H1 (cell line): ENCODE measurements at regions not wholly inside any gene's neighbourhood (a gene's known extent, or its start where the extent isn't known, plus 50 kb on each side); places are given as distances from the start of the nearest gene placed in this dataset.

Experiments
- CTCF ChIA-PET: fragments of 300-600 bp; sonication (Branson Sonifier 250); formaldehyde crosslinking; loops from one replicate; lab custom pipeline; 2021; ENCODE audit not compliant: partially characterized antibody; lab: Charles Lee
- POLR2A ChIA-PET: fragments of 300-600 bp; sonication (Branson Sonifier 250); formaldehyde crosslinking; loops from one replicate; lab custom pipeline; 2021; ENCODE audit warnings: inconsistent platforms; ENCODE audit not compliant: partially characterized antibody; lab: Charles Lee
- DNase-seq, 2 experiments: peaks; one replicate each; pipeline versions ENCODE4 v3.0.0 to v3.0.0-alpha.2; 2010 to 2022; ENCODE audit warnings: low spot score in 2 of 2, low read depth in 1 of 2, mixed read lengths in 1 of 2
- FAIRE-seq: peaks from 2 replicates; lab custom pipeline; 2011; peaks lifted over from hg19 to GRCh38; lab: Jason Lieb, UNC
- H2AFZ ChIP-seq: 2 replicates; pipeline ENCODE4 v1.8.1; 2012; ENCODE audit warnings: low read length, inconsistent platforms
- H2AK5ac ChIP-seq: 2 replicates; pipeline ENCODE4 v1.6.1; 2013; ENCODE audit warnings: low read depth, low read length
- H2BK120ac ChIP-seq: replicated peaks from 2 replicates; pipeline ENCODE3; 2013; ENCODE audit warnings: low read depth, low read length, inconsistent platforms
- H2BK12ac ChIP-seq: 2 replicates; pipeline ENCODE4 v1.6.1; 2013; ENCODE audit warnings: low read depth, low read length
- H2BK15ac ChIP-seq: 2 replicates; pipeline ENCODE4 v1.6.1; 2013; ENCODE audit warnings: low read length
- H2BK20ac ChIP-seq: 2 replicates; pipeline ENCODE4 v1.6.1; 2013; ENCODE audit warnings: low read length
- H2BK5ac ChIP-seq: 2 replicates; pipeline ENCODE4 v1.6.1; 2013; ENCODE audit warnings: low read depth, low read length
- H3K14ac ChIP-seq: 2 replicates; pipeline ENCODE4 v1.6.1; 2013; ENCODE audit warnings: inconsistent platforms; ENCODE audit not compliant: insufficient read length
- H3K18ac ChIP-seq: 2 replicates; pipeline ENCODE4 v1.6.1; 2013; ENCODE audit warnings: low read length; ENCODE audit errors: extremely low read depth
- H3K23ac ChIP-seq: 2 replicates; pipeline ENCODE4 v1.6.1; 2013; ENCODE audit warnings: inconsistent platforms; ENCODE audit not compliant: insufficient read length
- H3K23me2 ChIP-seq: 2 replicates; pipeline ENCODE4 v1.6.1; 2013; ENCODE audit warnings: low read depth, low read length
- H3K27ac ChIP-seq: 2 replicates; pipeline ENCODE4 v1.6.1; 2011; ENCODE audit warnings: low read depth, low read length, inconsistent platforms
- H3K27me3 ChIP-seq, 4 experiments: replicated peaks in 1 of 4; 1 replicate in 1 of 4; 2 replicates in 3 of 4; pipeline versions ENCODE4 v1.6.1 to v1.8.1; 2011 to 2013; ENCODE audit warnings: low read length in 3 of 4, mild to moderate bottlenecking in 3 of 4, inconsistent platforms in 2 of 4, mixed read lengths in 2 of 4, moderate library complexity in 1 of 4; ENCODE audit not compliant: control insufficient read depth in 3 of 4, insufficient read depth in 3 of 4; ENCODE audit errors: extremely low read depth in 1 of 4
- H3K36me3 ChIP-seq, 4 experiments: 2 replicates each; pipeline versions ENCODE4 v1.6.1 to v1.8.1; 2011 to 2013; ENCODE audit warnings: mild to moderate bottlenecking in 4 of 4, low read length in 3 of 4, moderate library complexity in 2 of 4, control low read depth in 1 of 4, inconsistent platforms in 1 of 4; ENCODE audit not compliant: insufficient read depth in 4 of 4, control insufficient read depth in 2 of 4
- H3K4ac ChIP-seq: replicated peaks from 2 replicates; pipeline ENCODE3; 2013; ENCODE audit warnings: low read length, low read depth, mixed read lengths, inconsistent platforms; ENCODE audit not compliant: insufficient read length
- H3K4me1 ChIP-seq, 4 experiments: replicated peaks in 1 of 4; 1 replicate in 1 of 4; 2 replicates in 3 of 4; pipeline versions ENCODE4 v1.6.1 to v1.8.1; 2011 to 2013; ENCODE audit warnings: low read length in 3 of 4, inconsistent platforms in 2 of 4, mixed read lengths in 1 of 4; ENCODE audit not compliant: insufficient read depth in 4 of 4, control insufficient read depth in 3 of 4
- H3K4me2 ChIP-seq, 2 experiments: 2 replicates each; pipeline versions ENCODE4 v1.6.1 to v1.8.1; 2011 to 2013; ENCODE audit warnings: low read depth in 2 of 2, low read length in 2 of 2, control low read depth in 1 of 2, inconsistent platforms in 1 of 2, mild to moderate bottlenecking in 1 of 2; ENCODE audit not compliant: insufficient read depth in 1 of 2
- H3K4me3 ChIP-seq, 4 experiments: fragments of 200-600, 300-600 bp in 1 of 4; sonication (generic), shearing (Covaris generic), sonication (Bioruptor Twin) in 1 of 4; 2 replicates each; pipeline versions ENCODE4 v1.5.1 to v1.8.1; 2011 to 2016; ENCODE audit warnings: low read length in 4 of 4, low read depth in 3 of 4, control low read depth in 2 of 4, inconsistent platforms in 2 of 4, mild to moderate bottlenecking in 2 of 4, mixed read lengths in 1 of 4, moderate library complexity in 1 of 4; ENCODE audit not compliant: insufficient read depth in 2 of 4; ENCODE audit errors: extremely low read depth in 1 of 4
- H3K56ac ChIP-seq: replicated peaks from 2 replicates; pipeline ENCODE3; 2013; ENCODE audit warnings: low read depth, mild to moderate bottlenecking, mixed read lengths, low read length, inconsistent platforms; ENCODE audit not compliant: insufficient read length
- H3K79me1 ChIP-seq: 2 replicates; pipeline ENCODE4 v1.6.1; 2013; ENCODE audit warnings: low read depth, low read length, control low read depth
- H3K79me2 ChIP-seq, 2 experiments: 2 replicates each; pipeline versions ENCODE4 v1.6.1 to v1.8.1; 2012 to 2013; ENCODE audit warnings: low read length in 2 of 2, mild to moderate bottlenecking in 2 of 2, inconsistent platforms in 1 of 2; ENCODE audit not compliant: insufficient read depth in 2 of 2, control insufficient read depth in 1 of 2
- H3K9ac ChIP-seq, 4 experiments: replicated peaks in 1 of 4; 1 replicate in 1 of 4; 2 replicates in 3 of 4; pipeline versions ENCODE4 v1.6.1 to v1.8.1; 2011 to 2013; ENCODE audit warnings: low read depth in 3 of 4, low read length in 3 of 4, control low read depth in 2 of 4, mild to moderate bottlenecking in 2 of 4, moderate library complexity in 2 of 4, inconsistent platforms in 1 of 4; ENCODE audit errors: extremely low read depth in 1 of 4
- H3K9me3 ChIP-seq, 2 experiments: 2 replicates each; pipeline versions ENCODE4 v1.6.1 to v1.8.1; 2012 to 2013; ENCODE audit warnings: mild to moderate bottlenecking in 2 of 2, moderate library complexity in 2 of 2, control low read depth in 1 of 2, inconsistent platforms in 1 of 2, low read depth in 1 of 2, low read length in 1 of 2, mixed read lengths in 1 of 2; ENCODE audit not compliant: insufficient read depth in 2 of 2
- H4K20me1 ChIP-seq, 2 experiments: replicated peaks in 1 of 2; 2 replicates each; pipeline versions ENCODE3 to v1.8.1; 2011 to 2013; ENCODE audit warnings: inconsistent platforms in 2 of 2, low read length in 2 of 2, mild to moderate bottlenecking in 1 of 2; ENCODE audit not compliant: insufficient read depth in 2 of 2, control insufficient read depth in 1 of 2
- H4K5ac ChIP-seq: 2 replicates; pipeline ENCODE4 v1.6.1; 2013; ENCODE audit warnings: low read length, low read depth, mixed read lengths, inconsistent platforms; ENCODE audit not compliant: insufficient read length
- H4K8ac ChIP-seq: 2 replicates; pipeline ENCODE4 v1.8.0; 2013; ENCODE audit warnings: mild to moderate bottlenecking, moderate library complexity, low read length, inconsistent platforms; ENCODE audit not compliant: insufficient read depth; ENCODE audit errors: extremely low read depth
- H4K91ac ChIP-seq: replicated peaks from 2 replicates; pipeline ENCODE3; 2013; ENCODE audit warnings: low read length, mixed read lengths, inconsistent platforms; ENCODE audit not compliant: insufficient read length
- ATF2 ChIP-seq: IDR thresholded peaks from 2 replicates; pipeline ENCODE4 v1.6.1; 2012; ENCODE audit warnings: low read length, inconsistent platforms
- BRCA1 ChIP-seq: IDR thresholded peaks from 2 replicates; pipeline ENCODE4 v1.6.1; 2012; ENCODE audit warnings: low read depth, low read length, improper control_type of control experiment
- CHD1 ChIP-seq: IDR thresholded peaks from 2 replicates; pipeline ENCODE4 v1.6.1; 2012; ENCODE audit warnings: low read depth, low read length, improper control_type of control experiment
- CTBP2 ChIP-seq: IDR thresholded peaks from 2 replicates; pipeline ENCODE4 v1.7.0; 2011; ENCODE audit warnings: borderline replicate concordance, mild to moderate bottlenecking, moderate library complexity, mixed read lengths, low read length; ENCODE audit not compliant: insufficient read depth, insufficient read length
- E2F6 ChIP-seq: IDR thresholded peaks from 2 replicates; pipeline ENCODE4 v1.6.1; 2012; ENCODE audit warnings: inconsistent platforms
- KDM1A ChIP-seq: fragments of 200-600, 300-600 bp; sonication (generic); IDR thresholded peaks from 2 replicates; pipeline ENCODE4 v1.7.1; 2016; ENCODE audit warnings: mild to moderate bottlenecking, low read length, borderline replicate concordance
- SRF ChIP-seq: IDR thresholded peaks from 2 replicates; pipeline ENCODE4 v1.6.1; 2011; ENCODE audit warnings: mild to moderate bottlenecking, low read depth, low read length, moderate library complexity
- TEAD4 ChIP-seq: IDR thresholded peaks from 2 replicates; pipeline ENCODE4 v1.6.1; 2012; ENCODE audit warnings: low read depth, low read length, inconsistent platforms, mixed read lengths
- WGBS, 2 experiments: shearing (Covaris generic) in 1 of 2; methylation state at CpG; one replicate each; pipeline versions ENCODE4 v1.1.6 to v1.1.7; 2013 to 2015; ENCODE audit warnings: low lambda C conversion rate in 2 of 2, mixed read lengths in 2 of 2, inconsistent platforms in 1 of 2, low coverage in 1 of 2, missing lambda C conversion rate in 1 of 2; ENCODE audit not compliant: insufficient replicate concordance in 2 of 2, insufficient coverage in 1 of 2, insufficient read length in 1 of 2; ENCODE audit errors: extremely low coverage in 1 of 2, missing lambda C conversion rate in 1 of 2; 5-methylcytosine and 5-hydroxymethylcytosine counted together

DNA sequence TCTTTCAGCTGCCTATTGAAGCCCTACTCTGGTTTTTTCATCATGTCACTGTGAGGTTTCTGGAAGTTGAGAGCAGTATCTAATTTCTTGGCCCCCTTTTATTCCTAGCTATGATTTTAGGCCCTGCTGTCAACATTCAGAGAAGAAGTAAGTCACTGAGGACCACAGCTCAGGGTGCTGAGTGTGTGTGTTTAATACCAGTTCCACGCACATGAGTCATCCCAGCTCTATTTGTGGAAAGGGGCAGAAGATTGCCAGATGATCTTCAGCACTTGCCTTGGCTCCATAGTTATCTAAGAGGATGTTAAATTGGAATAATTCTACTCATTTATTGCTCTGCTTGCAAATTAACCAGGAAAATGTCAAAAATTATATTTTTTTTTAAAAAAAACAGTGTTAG is 65.5 kb upstream of the SLC38A4 start:
- Histone ChIP-seq H3K79me2 (no peaks in the 10 kb centered on the region), H3K4me3 (no peak overlapping the region), H3K23me2 (no peaks in the 10 kb centered on the region), H2BK15ac (no peak overlapping the region), H3K36me3 (no peaks in the 10 kb centered on the region), H3K56ac (no peak overlapping the region), H3K9me3 (no peaks in the 10 kb centered on the region), H3K79me1 (no peaks in the 10 kb centered on the region), H4K5ac (no peak overlapping the region), H3K23ac (no peak overlapping the region), H3K27me3 (no peaks in the 10 kb centered on the region), H2BK5ac (no peak overlapping the region), H3K4me1 (no peaks in the 10 kb centered on the region), H3K14ac (no peak overlapping the region), H2BK20ac (no peak overlapping the region), H3K4me2 (no peak overlapping the region), H3K18ac (no peak overlapping the region), H4K20me1 (no peaks in the 10 kb centered on the region), H4K8ac (no peak overlapping the region), H3K27ac (no peak overlapping the region), H2BK120ac (no peak overlapping the region), H3K9ac (no peak overlapping the region), H2BK12ac (no peak overlapping the region), H4K91ac (no peak overlapping the region), H3K4ac (no peak overlapping the region), H2AFZ (no peak overlapping the region), H2AK5ac (no peak overlapping the region)
- ChIA-PET POLR2A (no interaction called here), CTCF (no interaction called here)
- TF ChIP-seq KDM1A (no peak), BRCA1 (no peak), TEAD4 (no peak), SRF (no peak), CHD1 (no peak), CTBP2 (no peak), ATF2 (no peak), E2F6 (no peak)
- no peak for FAIRE-seq
- no peak for DNase-seq
- WGBS, 2 experiments, result 90% methylated on average over 1 of the region's 1 CpG; no CpG with 5 or more reads in 1 of the 2 experiments
